NCI-H1417 treated with DMSO at 0.1 percent for 48 hours (cell line): ENCODE measurements at regions not wholly inside any gene's neighbourhood (a gene's known extent, or its start where the extent isn't known, plus 50 kb on each side); places are given as distances from the start of the nearest gene placed in this dataset.

Source experiments
- DNase-seq: peaks from one replicate; lab custom pipeline; 2025; lab: John Stamatoyannopoulos, UW

- no peak for DNase-seq
Observed at GRCh38 chr2:220166616-220167015, 539.2 kb downstream of the SLC4A3 start.

DNA sequence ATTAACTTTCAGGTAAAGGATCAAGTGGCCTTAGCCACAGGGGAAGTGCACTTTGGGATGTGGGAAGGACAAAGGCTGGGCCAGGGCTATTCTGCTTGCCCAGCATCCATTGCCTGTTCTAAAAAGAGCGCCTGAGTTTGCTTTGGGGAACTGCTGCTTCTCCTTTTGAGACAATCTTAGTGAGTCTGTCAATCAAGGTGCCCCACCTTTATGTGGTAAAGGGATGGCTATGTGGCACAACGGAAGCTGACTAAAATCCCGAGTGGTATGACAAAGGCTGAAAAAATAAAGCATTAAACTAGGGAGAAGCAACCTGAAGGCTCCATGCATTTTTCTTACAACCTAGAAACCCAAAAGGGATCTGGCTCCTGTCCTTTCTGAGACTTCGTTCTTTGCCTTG lies 540.5 kb downstream of the SLC4A3 start:
- DNase-seq = no peak

GRCh38 chr2:220168891-220169546 lies 541.6 kb downstream of the SLC4A3 start:
- DNase-seq = no peak

DNA sequence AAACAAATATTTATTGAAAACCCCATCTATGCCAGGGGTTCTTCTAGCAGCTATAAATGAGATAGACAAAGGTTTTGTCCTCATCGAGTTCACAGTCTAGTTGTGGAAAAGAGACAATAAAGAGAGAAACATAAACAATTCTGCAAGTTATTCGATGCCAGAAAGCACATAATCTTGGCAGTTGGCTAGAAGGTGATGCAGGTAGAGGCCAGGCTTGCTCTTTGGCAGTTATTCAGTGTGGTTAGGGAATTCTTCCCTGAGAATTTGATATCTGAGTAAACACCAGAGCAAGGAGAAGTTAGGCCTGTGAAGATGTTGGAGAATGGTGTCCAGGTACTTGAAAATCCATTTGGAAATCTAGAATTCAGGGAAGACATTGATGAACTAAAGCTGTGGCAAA lies 547.4 kb downstream of the SLC4A3 start:
- DNase-seq = no peak

DNA sequence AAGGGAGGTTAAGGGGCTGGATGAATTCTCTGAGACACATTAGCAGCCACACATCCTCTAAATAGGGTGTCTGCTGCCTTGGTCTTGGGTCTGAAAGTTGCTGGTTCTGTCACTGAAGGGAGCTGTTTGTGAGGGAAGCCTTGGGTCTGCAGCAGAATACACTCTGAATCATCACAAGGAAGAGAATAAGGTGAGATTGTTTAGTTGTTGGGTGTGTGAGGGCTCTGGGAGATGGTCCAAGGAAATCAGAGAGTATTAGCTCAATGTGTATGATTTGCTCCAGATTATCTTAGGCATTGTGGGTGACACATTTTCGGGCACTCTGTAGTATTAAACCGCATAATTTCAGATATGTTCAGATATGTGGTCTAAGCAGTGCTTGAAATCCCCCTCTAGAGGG lies 548.5 kb downstream of the SLC4A3 start:
- DNase-seq = no peak

DNA sequence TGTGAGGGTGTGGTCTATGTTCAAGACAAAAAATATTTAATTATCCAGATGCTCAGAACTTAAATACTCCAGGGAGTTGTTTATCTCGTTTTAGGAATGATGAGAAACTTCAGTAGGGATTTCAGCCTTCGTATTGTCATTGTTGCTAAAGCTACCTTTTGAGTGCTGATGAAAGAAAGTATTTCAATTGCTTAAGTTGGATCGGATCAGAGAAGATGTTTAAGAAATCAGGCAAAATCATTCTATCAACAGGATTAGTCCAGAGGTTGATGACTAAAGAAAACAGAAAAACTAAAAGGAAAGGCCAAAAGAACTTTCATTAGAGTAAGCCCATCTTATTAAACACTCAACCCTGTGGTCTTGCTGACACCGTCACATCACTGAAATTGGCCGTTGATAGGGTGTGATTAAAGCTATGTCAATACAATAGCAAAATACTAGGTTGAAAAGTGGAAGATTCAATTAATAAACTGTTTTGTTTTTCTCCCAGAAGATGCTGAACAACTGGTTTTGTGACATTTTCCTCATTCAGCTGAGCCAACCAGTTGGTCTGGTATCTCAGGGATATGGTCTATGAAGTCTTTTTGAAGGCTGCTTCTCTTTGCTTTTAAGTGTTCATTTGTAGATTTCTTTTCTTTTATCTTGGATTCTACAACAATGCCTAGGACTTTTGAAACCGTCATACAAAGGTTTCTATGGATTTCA lies 551.7 kb downstream of the SLC4A3 start:
- no peak for DNase-seq

GRCh38 chr2:220181165-220181564 lies 553.7 kb downstream of the SLC4A3 start:
- no peak for DNase-seq

DNA sequence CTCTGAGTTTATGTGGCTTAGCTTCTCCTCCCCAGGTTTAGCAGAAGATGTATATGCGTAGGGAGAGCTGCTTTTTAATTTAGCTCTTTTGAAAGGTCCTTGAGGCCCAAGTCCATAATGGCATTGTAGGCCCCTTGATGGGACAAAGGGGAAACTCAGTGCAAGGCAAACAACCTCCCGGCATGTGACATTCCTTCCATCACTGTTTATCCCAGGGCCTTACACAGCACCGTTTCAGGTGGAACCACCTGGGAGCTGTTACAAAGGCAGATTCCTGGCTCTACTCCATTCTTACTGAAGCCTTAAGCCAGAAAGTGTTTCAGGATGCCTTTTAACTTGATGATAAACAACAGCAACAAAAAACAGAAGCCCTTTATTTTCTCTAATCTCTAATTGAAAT lies 555.4 kb downstream of the SLC4A3 start:
- DNase-seq = no peak

- no peak for DNase-seq
Observed at GRCh38 chr2:220185766-220186305, 558.4 kb downstream of the SLC4A3 start.

DNA sequence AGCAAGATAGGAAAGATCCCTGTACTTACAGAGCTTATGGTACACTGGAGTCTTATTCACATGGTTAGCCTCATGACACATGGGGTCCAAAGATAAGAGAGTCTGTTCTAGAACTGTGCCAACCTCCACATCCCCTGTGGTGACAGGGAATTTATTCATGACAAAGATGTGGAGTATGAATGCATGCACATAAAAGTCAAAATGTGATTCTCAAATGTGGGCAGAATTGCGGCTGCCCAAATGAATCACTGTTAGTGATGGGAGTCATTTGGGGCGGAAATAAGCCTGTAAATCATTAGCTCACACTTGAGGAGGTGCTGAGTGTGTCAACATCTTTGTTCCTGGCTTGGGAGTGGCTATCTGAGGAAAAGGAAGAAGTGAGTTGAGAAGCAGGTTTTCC lies 560.6 kb downstream of the SLC4A3 start:
- DNase-seq = no peak

GRCh38 chr2:220191031-220191430 lies 563.6 kb downstream of the SLC4A3 start:
- no peak for DNase-seq

DNA sequence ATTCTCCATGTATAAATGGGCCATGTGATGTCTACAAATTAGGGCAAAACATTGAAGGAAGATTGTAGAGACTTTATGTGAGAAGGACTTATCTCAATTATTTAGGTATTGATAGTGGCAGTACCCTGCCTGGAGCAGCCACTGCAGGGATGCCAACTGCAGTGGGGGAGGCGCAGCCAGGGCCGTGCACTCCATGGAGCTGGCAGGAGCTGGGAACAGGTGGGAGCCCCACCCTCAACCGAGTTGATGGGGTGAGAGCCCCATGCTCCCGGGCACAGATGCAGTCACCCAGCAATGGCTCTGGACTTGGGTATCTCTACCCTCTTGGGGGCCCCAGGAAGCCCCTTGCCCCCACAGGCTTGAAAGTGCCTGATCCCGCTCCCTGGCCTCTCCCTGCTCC lies 564.3 kb downstream of the SLC4A3 start:
- DNase-seq = no peak

GRCh38 chr2:220192994-220193753 lies 565.7 kb downstream of the SLC4A3 start:
- no peak for DNase-seq

DNA sequence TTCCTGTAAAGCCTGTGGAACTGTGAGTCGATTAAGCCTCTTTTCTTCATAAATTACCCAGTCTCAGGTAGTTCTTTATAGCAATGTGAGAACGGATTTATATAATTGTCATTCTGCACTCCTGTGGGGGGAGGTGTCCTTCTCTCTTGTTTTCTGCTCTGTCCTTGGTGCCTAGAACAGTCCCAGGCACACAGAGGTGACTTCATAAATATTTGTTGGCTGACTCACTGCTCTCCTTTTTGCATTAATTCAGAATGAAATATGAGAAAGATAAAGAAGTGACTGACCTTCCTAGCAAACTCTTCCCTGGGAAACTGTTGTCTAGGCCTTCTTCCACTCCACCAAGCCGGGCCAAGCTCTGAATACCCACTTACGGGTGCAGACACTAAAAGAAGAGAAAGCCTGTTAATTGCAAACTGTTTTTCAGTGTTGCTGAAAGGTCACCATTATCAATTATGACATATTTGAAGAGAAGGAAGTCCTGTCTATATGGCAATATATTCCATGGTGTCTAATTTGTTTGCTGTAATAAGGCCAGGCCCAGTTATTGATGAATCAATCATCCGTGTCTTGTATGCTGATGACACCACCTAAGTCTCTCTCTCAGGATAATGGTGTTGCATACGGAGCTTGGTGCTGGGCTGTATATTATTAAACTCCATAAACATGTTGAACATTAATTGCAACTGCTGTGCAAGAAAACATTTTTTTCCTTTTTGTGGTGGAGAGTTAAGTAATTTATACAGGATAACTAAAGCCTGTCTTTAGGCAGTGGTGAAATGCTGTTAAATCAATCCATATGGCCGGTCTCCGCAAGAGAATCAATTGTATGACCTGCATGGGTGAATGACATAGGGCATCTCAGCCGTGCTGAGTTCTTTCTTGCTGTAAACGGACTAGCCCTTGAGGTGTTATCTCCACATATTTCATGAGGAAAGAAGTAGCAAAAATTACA lies 567.5 kb downstream of the SLC4A3 start:
- DNase-seq = no peak

- DNase-seq = no peak
Observed at GRCh38 chr2:220198896-220199295, 571.5 kb downstream of the SLC4A3 start.

GRCh38 chr2:220202066-220202465 lies 574.6 kb downstream of the SLC4A3 start:
- DNase-seq = no peak

- DNase-seq = no peak
Observed at GRCh38 chr2:220209093-220209492, 581.7 kb downstream of the SLC4A3 start.

GRCh38 chr2:220209751-220210150 lies 582.3 kb downstream of the SLC4A3 start:
- no peak for DNase-seq

DNA sequence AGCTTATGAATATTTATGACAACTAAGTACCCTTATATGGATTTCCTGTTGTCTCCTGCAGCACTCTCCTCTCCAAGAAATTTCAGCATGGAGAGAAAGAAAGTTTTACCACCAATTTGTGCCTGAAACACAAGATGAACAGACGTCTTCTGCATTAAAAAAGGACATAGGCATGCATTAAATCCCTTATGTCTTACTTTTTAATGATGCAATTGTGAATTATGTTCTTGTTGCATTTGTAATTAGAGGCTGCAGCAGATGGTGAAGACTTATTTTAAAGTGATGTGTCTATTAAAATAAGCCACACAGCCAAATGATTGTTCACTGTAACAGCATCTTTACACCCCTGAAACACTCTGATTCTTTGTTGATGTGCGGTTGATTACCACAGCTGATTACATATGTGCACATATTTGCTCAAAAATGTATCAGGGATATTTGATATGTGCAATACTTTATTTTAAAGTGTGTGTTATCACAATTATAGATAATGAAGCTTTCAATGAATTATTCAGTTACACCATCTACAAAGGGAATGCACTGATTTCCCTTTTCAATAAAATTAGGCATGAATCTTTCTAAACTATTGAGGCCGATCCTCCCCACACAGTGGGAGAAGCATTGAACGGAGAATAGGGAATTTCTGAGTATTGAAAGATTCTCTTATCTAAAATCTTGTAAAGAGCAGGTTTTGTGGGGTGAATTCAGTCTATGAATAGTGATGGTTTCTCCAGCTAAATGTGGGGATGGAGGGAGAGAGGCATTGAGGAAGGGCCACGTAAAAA lies 585.1 kb downstream of the SLC4A3 start:
- no peak for DNase-seq

DNA sequence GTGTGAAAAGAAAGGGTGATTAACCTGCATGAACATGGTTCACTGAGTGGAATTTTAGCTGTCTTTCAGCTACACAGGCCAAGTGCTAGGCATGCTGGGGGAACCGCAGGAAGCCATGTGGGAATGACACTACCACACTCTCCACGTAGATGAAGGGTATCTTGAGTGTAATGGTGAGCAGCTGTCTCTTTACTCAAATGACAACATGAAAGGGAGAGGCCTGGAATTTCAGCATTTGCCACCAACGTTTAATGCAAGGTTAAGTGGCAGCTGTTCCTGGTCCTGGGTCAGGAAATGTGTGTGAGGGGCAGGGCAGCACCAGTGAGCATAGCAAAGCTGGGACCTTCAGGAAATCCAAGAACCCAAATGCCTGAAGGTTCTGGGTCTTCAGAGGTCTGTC lies 588.4 kb downstream of the SLC4A3 start:
- no peak for DNase-seq

DNA sequence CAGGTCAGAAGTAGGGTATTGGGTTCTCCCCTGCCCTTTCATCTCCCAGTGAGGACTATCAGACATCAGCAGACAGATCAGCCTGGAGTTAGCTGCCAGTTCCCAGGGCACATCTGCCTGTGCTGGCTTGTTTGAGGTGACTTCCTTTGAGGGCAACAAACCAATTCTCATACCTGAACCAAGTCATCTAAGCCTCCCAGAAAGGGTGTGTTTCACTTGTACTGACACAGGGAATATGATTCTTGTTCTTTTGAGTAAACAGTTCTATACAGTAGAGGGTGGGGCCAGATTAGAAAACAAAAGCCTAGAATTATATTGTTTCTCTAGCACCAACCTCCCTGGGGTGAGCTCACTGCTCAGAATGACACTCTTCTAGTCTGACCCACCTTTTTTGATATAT lies 591.9 kb downstream of the SLC4A3 start:
- no peak for DNase-seq
